ENCODE measurements at regions not wholly inside any gene's neighbourhood (a gene's known extent, or its start where the extent isn't known, plus 50 kb on each side); places are given as distances from the start of the nearest gene placed in this dataset.

DNA sequence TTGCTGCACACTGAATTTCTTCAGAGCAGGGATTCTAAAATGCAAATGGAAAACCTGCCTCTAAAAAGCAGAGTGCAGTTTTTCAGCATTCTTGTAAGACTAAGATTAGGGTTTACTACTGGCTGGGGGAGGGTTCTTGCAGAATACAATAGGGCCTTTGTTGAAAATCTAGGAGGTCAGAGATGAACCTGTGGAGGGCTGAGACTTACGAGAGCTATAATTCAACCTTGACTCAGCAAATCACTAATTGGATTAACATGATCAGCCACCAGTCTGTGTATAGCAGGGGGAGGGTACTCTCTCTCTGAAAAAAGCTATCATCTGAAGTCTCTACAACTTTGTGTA is 92.6 kb upstream of the HIF1A start:
- TF ChIP-seq, protein P1, sequence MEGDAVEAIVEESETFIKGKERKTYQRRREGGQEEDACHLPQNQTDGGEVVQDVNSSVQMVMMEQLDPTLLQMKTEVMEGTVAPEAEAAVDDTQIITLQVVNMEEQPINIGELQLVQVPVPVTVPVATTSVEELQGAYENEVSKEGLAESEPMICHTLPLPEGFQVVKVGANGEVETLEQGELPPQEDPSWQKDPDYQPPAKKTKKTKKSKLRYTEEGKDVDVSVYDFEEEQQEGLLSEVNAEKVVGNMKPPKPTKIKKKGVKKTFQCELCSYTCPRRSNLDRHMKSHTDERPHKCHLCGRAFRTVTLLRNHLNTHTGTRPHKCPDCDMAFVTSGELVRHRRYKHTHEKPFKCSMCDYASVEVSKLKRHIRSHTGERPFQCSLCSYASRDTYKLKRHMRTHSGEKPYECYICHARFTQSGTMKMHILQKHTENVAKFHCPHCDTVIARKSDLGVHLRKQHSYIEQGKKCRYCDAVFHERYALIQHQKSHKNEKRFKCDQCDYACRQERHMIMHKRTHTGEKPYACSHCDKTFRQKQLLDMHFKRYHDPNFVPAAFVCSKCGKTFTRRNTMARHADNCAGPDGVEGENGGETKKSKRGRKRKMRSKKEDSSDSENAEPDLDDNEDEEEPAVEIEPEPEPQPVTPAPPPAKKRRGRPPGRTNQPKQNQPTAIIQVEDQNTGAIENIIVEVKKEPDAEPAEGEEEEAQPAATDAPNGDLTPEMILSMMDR (optimal IDR thresholded peaks at IDR 0.05 in 1 of 3, IDR thresholded peaks at IDR 0.05 in 1 of 3, conservative IDR thresholded peaks at IDR 0.05 in 1 of 3; ENCODE audit: extremely low read depth in 1 of 3, insufficient read depth in 2 of 3, low read length in 3 of 3) = no peak
- no peak for TF ChIP-seq EZH2 (IDR thresholded peaks at IDR 0.05; ENCODE audit: low read length)
